Stomach (tissue), 4 donors: ENCODE measurements at regions not wholly inside any gene's neighbourhood (a gene's known extent, or its start where the extent isn't known, plus 50 kb on each side); places are given as distances from the start of the nearest gene placed in this dataset.

Experiments
- POLR2A ChIP-seq, 4 donors: fragments of 450-650 bp; IDR thresholded peaks; one replicate each; pipeline ENCODE4 v1.6.1; 2016; ENCODE audit warnings: antibody characterized with exemption in 4 of 4, control low read depth in 2 of 4, mild to moderate bottlenecking in 1 of 4, moderate library complexity in 1 of 4
- TF ChIP-seq, protein P1 (sequence below), 7 experiments: fragments of 450-650 bp in 4 of 7; fragments of 200-600 bp in 3 of 7; sonication (generic) in 3 of 7; IDR thresholded peaks; one replicate each; pipeline ENCODE4 v1.5.1; 2016 to 2019; ENCODE audit warnings: antibody characterized with exemption in 7 of 7, control low read depth in 2 of 7, mild to moderate bottlenecking in 1 of 7

DNA sequence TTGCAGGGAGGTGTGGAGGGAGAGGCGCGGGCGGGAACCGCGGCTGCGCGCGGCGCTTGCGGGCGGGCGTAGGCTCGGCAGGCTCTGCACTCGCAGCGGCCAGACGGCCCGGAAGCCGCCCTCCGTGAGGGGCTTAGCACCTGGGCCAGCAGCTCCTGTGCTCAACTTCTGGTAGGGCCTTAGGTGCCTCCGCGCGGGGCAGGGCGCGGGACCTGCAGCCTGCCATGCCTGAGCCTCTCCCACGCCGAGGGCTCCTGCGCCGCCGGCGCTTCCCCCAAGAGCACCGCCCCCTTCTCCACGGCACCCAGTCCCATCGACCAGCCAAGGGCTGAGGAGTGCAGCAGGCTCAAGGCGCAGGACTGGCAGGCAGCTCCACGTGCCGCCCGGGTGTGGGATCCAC is 940.8 kb upstream of the PCDH9 start:
- TF ChIP-seq, protein P1, sequence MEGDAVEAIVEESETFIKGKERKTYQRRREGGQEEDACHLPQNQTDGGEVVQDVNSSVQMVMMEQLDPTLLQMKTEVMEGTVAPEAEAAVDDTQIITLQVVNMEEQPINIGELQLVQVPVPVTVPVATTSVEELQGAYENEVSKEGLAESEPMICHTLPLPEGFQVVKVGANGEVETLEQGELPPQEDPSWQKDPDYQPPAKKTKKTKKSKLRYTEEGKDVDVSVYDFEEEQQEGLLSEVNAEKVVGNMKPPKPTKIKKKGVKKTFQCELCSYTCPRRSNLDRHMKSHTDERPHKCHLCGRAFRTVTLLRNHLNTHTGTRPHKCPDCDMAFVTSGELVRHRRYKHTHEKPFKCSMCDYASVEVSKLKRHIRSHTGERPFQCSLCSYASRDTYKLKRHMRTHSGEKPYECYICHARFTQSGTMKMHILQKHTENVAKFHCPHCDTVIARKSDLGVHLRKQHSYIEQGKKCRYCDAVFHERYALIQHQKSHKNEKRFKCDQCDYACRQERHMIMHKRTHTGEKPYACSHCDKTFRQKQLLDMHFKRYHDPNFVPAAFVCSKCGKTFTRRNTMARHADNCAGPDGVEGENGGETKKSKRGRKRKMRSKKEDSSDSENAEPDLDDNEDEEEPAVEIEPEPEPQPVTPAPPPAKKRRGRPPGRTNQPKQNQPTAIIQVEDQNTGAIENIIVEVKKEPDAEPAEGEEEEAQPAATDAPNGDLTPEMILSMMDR (IDR thresholded peaks at IDR 0.05): no peak
- TF ChIP-seq POLR2A (IDR thresholded peaks at IDR 0.05): no peak
